Mesodermal cell (in vitro differentiated cells): ENCODE measurements at regions not wholly inside any gene's neighbourhood (a gene's known extent, or its start where the extent isn't known, plus 50 kb on each side); places are given as distances from the start of the nearest gene placed in this dataset.

Experiments used
- H3K27ac ChIP-seq: 2 replicates; pipeline ENCODE4 v1.7.0; 2013; ENCODE audit warnings: mild to moderate bottlenecking, low read depth, low read length, moderate library complexity; ENCODE audit not compliant: severe bottlenecking
- H3K36me3 ChIP-seq: 2 replicates; pipeline ENCODE4 v1.7.1; 2013; ENCODE audit warnings: mild to moderate bottlenecking, low read length, moderate library complexity; ENCODE audit not compliant: control insufficient read depth, insufficient read depth
- H3K4me1 ChIP-seq: one replicate; pipeline ENCODE4 v1.7.1; 2013; ENCODE audit warnings: mild to moderate bottlenecking, low read length; ENCODE audit not compliant: insufficient read depth, control insufficient read depth, poor library complexity, severe bottlenecking
- H3K4me3 ChIP-seq: 2 replicates; pipeline ENCODE4 v1.7.0; 2013; ENCODE audit warnings: low read length, control low read depth, mild to moderate bottlenecking; ENCODE audit not compliant: insufficient read depth, poor library complexity, severe bottlenecking; ENCODE audit errors: extremely low read depth
- H3K9me3 ChIP-seq: 2 replicates; pipeline ENCODE4 v1.7.1; 2013; ENCODE audit warnings: mild to moderate bottlenecking, low read length, moderate library complexity; ENCODE audit not compliant: control insufficient read depth
- WGBS, 2 experiments: methylation state at CpG; one replicate each; pipeline ENCODE4 v1.1.5; 2013; ENCODE audit warnings: missing lambda C conversion rate in 2 of 2; ENCODE audit not compliant: insufficient coverage in 2 of 2; 5-methylcytosine and 5-hydroxymethylcytosine counted together

GRCh38 chr6:147806697-147807096, 298.2 kb downstream of the SAMD5 start:
- Histone ChIP-seq H3K9me3 (peaks cover 6% of the 10 kb centered on the region), H3K36me3 (no peaks in the 10 kb centered on the region), H3K4me3 (no peak overlapping the region), H3K27ac (no peak overlapping the region), H3K4me1 (no peaks in the 10 kb centered on the region)
- 83% methylated on average over 1 of the region's 1 CpG; no CpG with 5 or more reads in 1 of the 2 experiments for WGBS, 2 experiments

GRCh38 chr6:147808640-147809039, 300.1 kb downstream of the SAMD5 start:
- Histone ChIP-seq H3K36me3 (no peaks in the 10 kb centered on the region), H3K4me3 (no peak overlapping the region), H3K9me3 (peaks cover 6% of the 10 kb centered on the region), H3K4me1 (no peaks in the 10 kb centered on the region), H3K27ac (no peak overlapping the region)
- 100% methylated on average over 1 of the region's 4 CpGs; no CpG with 5 or more reads in 1 of the 2 experiments for WGBS, 2 experiments

- H3K4me1 ChIP-seq, result no peaks in the 10 kb centered on the region
- no peak overlapping the region for H3K4me3 ChIP-seq
- H3K9me3 ChIP-seq, result no peaks in the 10 kb centered on the region
- H3K36me3 ChIP-seq, result no peaks in the 10 kb centered on the region
- 70 to 85% methylated on average over 3 to 6 of the region's 6 CpGs for WGBS, 2 experiments
- H3K27ac ChIP-seq, result no peak overlapping the region
These were observed 303.6 kb downstream of the SAMD5 start for GRCh38 chr6:147811913-147812629.

- H3K4me3 ChIP-seq, result no peak overlapping the region
- 90 to 100% methylated on average over 1 to 3 of the region's 4 CpGs for WGBS, 2 experiments
- no peak overlapping the region for H3K27ac ChIP-seq
- no peaks in the 10 kb centered on the region for H3K4me1 ChIP-seq
- H3K36me3 ChIP-seq, result no peaks in the 10 kb centered on the region
- no peaks in the 10 kb centered on the region for H3K9me3 ChIP-seq
These were observed 308.7 kb downstream of the SAMD5 start for GRCh38 chr6:147817042-147817689.

GRCh38 chr6:147820520-147820919, 312.0 kb downstream of the SAMD5 start:
- H3K27ac ChIP-seq, result no peak overlapping the region
- H3K36me3 ChIP-seq, result no peaks in the 10 kb centered on the region
- H3K4me3 ChIP-seq, result no peak overlapping the region
- no peaks in the 10 kb centered on the region for H3K9me3 ChIP-seq
- WGBS, 2 experiments, result 62 to 79% methylated on average over 3 to 5 of the region's 6 CpGs
- no peaks in the 10 kb centered on the region for H3K4me1 ChIP-seq

GRCh38 chr6:147821295-147821897, 312.9 kb downstream of the SAMD5 start:
- H3K9me3 ChIP-seq, result no peaks in the 10 kb centered on the region
- no peaks in the 10 kb centered on the region for H3K4me1 ChIP-seq
- H3K4me3 ChIP-seq, result no peak overlapping the region
- 79 to 83% methylated on average over 12 of the region's 14 CpGs for WGBS, 2 experiments
- no peaks in the 10 kb centered on the region for H3K36me3 ChIP-seq
- no peak overlapping the region for H3K27ac ChIP-seq

GRCh38 chr6:147823936-147824335, 315.4 kb downstream of the SAMD5 start:
- no peaks in the 10 kb centered on the region for H3K4me1 ChIP-seq
- 50% methylated on average over 1 of the region's 2 CpGs; no CpG with 5 or more reads in 1 of the 2 experiments for WGBS, 2 experiments
- H3K9me3 ChIP-seq, result no peaks in the 10 kb centered on the region
- H3K27ac ChIP-seq, result no peak overlapping the region
- no peaks in the 10 kb centered on the region for H3K36me3 ChIP-seq
- H3K4me3 ChIP-seq, result no peak overlapping the region

GRCh38 chr6:147825848-147826247, 317.4 kb downstream of the SAMD5 start:
- H3K4me1 ChIP-seq, result no peaks in the 10 kb centered on the region
- no peaks in the 10 kb centered on the region for H3K9me3 ChIP-seq
- H3K27ac ChIP-seq, result no peak overlapping the region
- no peaks in the 10 kb centered on the region for H3K36me3 ChIP-seq
- no peak overlapping the region for H3K4me3 ChIP-seq
- WGBS, 2 experiments, result 86% methylated on average over 1 of the region's 2 CpGs; no CpG with 5 or more reads in 1 of the 2 experiments

GRCh38 chr6:147826698-147827097, 318.2 kb downstream of the SAMD5 start:
- Histone ChIP-seq H3K27ac (no peak overlapping the region), H3K4me1 (no peaks in the 10 kb centered on the region), H3K36me3 (no peaks in the 10 kb centered on the region), H3K9me3 (no peaks in the 10 kb centered on the region), H3K4me3 (no peak overlapping the region)
- WGBS, 2 experiments, result 93% methylated on average over 3 of the region's 4 CpGs; no CpG with 5 or more reads in 1 of the 2 experiments

- H3K36me3 ChIP-seq, result no peaks in the 10 kb centered on the region
- no peak overlapping the region for H3K4me3 ChIP-seq
- no peak overlapping the region for H3K27ac ChIP-seq
- no peaks in the 10 kb centered on the region for H3K4me1 ChIP-seq
- H3K9me3 ChIP-seq, result no peaks in the 10 kb centered on the region
- no CpG with 5 or more reads among the region's 1 CpG for WGBS, 2 experiments
These were observed 320.9 kb downstream of the SAMD5 start for GRCh38 chr6:147829418-147829817.

GRCh38 chr6:147829835-147830234, 321.3 kb downstream of the SAMD5 start:
- H3K27ac ChIP-seq, result no peak overlapping the region
- H3K9me3 ChIP-seq, result no peaks in the 10 kb centered on the region
- H3K4me3 ChIP-seq, result no peak overlapping the region
- H3K4me1 ChIP-seq, result no peaks in the 10 kb centered on the region
- H3K36me3 ChIP-seq, result no peaks in the 10 kb centered on the region
